ENCODE measurements at regions not wholly inside any gene's neighbourhood (a gene's known extent, or its start where the extent isn't known, plus 50 kb on each side); places are given as distances from the start of the nearest gene placed in this dataset.

DNA sequence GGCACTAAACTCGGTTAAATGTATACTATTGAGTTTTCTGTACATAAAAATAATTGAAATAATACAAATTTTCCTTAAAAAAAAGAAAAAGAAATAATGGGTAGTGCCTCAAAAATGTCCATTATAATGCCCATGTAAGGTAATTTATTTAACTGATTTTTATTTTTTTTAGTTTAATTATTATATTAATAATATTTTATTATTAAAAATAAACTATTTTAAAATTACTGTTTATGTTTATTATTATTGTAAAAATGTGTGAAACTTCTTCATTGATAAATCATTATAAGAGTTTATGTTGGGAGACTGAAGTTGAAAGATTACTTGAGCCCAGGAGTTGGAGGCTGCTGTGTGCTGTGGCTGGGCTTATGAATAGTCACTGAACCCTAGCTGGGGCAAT lies 925.5 kb upstream of the EPHA7 start:
- POLR2A ChIA-PET, result no interaction called here
- CTCF ChIA-PET, result no interaction called here
- no peak for TF ChIP-seq PKNOX1 (IDR thresholded peaks at IDR 0.05)
- no peak for TF ChIP-seq ELF4 (IDR thresholded peaks at IDR 0.05)
- TF ChIP-seq SP1 (IDR thresholded peaks at IDR 0.05), result no peak
- DNase-seq (ENCODE audit: extremely low spot score), result no peak

DNA sequence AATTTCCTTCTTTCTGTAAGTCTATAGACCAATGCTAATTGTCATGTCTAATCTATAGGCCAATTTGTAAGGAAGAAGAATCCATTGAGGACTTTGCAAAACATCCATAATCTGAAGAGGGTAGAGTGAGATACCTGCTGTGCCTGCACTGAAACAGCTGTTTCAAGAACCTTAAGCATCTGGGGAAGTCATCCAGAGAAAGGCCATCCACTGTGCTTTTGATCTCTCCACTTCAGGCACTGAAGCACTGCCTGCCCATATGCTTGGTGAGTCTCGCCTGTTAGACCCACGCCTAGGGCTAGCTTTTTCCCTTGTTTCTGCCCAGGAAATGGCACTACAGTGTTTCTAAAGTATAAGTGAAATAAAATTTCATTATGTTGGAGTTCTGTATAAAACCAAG lies 921.8 kb upstream of the EPHA7 start:
- POLR2A ChIA-PET, result no interaction called here
- CTCF ChIA-PET, result no interaction called here
- no peak for DNase-seq (ENCODE audit: extremely low spot score)
- TF ChIP-seq L3MBTL2 (conservative IDR thresholded peaks at IDR 0.05), result no peak
- no peak for TF ChIP-seq HDGF (IDR thresholded peaks at IDR 0.05; ENCODE audit: borderline replicate concordance)
- no peak for TF ChIP-seq PKNOX1 (IDR thresholded peaks at IDR 0.05)
- TF ChIP-seq TARDBP (IDR thresholded peaks at IDR 0.05), result no peak
- no peak for TF ChIP-seq NFRKB (IDR thresholded peaks at IDR 0.05)
- no peak for TF ChIP-seq ELF4 (IDR thresholded peaks at IDR 0.05)
- TF ChIP-seq BHLHE40 (IDR thresholded peaks at IDR 0.05; ENCODE audit: borderline replicate concordance), result no peak
- no peak for TF ChIP-seq ZNF384 (IDR thresholded peaks at IDR 0.05)
- TF ChIP-seq ARNT (IDR thresholded peaks at IDR 0.05), result no peak
- TF ChIP-seq SUZ12 (IDR thresholded peaks at IDR 0.05), result no peak
- TF ChIP-seq LEF1 (IDR thresholded peaks at IDR 0.05; ENCODE audit: borderline replicate concordance), result no peak
- TF ChIP-seq CTBP1 (IDR thresholded peaks at IDR 0.05; ENCODE audit: borderline replicate concordance), result no peak

GRCh38 chr6:94323853-94324252 lies 904.5 kb upstream of the EPHA7 start:
- DNase-seq (ENCODE audit: extremely low spot score), result no peak

DNA sequence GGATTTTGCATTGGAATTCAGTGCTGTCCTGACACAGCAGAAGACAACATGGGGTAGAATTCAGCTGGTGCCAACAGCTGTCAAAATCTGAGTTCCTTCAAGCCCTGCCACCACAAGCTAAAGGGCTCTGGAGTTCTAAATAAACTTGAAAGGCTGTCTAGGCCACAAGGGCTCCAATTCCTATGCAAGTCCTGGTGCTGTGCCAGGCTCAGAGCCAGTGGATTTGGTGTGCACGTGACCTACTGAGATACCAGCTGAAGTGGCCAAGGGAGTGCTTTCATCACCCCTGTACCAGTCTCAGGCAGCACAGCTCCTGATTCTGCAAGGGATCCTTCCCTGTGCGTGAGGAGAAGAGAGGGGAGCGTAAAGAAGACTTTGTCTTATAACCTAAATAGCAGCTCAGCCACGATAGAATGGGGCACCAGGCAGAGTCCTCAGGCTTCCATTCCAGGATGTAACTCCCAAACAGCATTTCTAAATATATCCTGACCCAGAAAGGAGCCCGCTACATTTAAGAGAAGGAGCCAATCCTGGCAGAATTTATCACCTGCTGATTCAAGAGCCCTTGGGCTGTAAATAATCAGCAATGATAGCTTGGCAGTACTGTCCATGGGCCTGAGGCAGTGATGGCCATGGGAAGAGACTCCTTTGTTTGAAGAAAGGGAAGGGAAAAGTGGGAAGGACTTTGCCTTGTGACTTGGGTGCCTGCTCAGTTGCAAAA lies 881.2 kb upstream of the EPHA7 start:
- POLR2A ChIA-PET, result interaction anchor here (1.0 kb wide), 1 partner anchor 881 kb away, joined by 3 read pairs; the partner anchor contains the start of gene EPHA7
- no peak for DNase-seq (ENCODE audit: extremely low spot score)
- no peak for TF ChIP-seq SP1 (IDR thresholded peaks at IDR 0.05)
- no peak for TF ChIP-seq HDGF (IDR thresholded peaks at IDR 0.05; ENCODE audit: borderline replicate concordance)
- TF ChIP-seq L3MBTL2 (conservative IDR thresholded peaks at IDR 0.05), result no peak
- no peak for TF ChIP-seq PKNOX1 (IDR thresholded peaks at IDR 0.05)
- no peak for TF ChIP-seq NFRKB (IDR thresholded peaks at IDR 0.05)
- TF ChIP-seq ARNT (IDR thresholded peaks at IDR 0.05), result no peak
- CTCF ChIA-PET, result no interaction called here

More at GRCh38 chr6:94323853-94324252, 904.5 kb upstream of the EPHA7 start:
- CTCF ChIA-PET, result no interaction called here
- TF ChIP-seq L3MBTL2 (conservative IDR thresholded peaks at IDR 0.05) (no peak), FOXA1 (IDR thresholded peaks at IDR 0.05) (no peak), FOXK2 (IDR thresholded peaks at IDR 0.05) (no peak), ZNF384 (IDR thresholded peaks at IDR 0.05) (no peak), ARNT (IDR thresholded peaks at IDR 0.05) (no peak), FOXM1 (IDR thresholded peaks at IDR 0.05; ENCODE audit: borderline replicate concordance) (no peak), BHLHE40 (IDR thresholded peaks at IDR 0.05; ENCODE audit: borderline replicate concordance) (no peak), CTBP1 (IDR thresholded peaks at IDR 0.05; ENCODE audit: borderline replicate concordance) (no peak), SP1 (IDR thresholded peaks at IDR 0.05) (no peak), NFRKB (IDR thresholded peaks at IDR 0.05) (no peak), ELF4 (IDR thresholded peaks at IDR 0.05) (no peak), LEF1 (IDR thresholded peaks at IDR 0.05; ENCODE audit: borderline replicate concordance) (no peak), SUZ12 (IDR thresholded peaks at IDR 0.05) (no peak)
- POLR2A ChIA-PET, result no interaction called here

DNA sequence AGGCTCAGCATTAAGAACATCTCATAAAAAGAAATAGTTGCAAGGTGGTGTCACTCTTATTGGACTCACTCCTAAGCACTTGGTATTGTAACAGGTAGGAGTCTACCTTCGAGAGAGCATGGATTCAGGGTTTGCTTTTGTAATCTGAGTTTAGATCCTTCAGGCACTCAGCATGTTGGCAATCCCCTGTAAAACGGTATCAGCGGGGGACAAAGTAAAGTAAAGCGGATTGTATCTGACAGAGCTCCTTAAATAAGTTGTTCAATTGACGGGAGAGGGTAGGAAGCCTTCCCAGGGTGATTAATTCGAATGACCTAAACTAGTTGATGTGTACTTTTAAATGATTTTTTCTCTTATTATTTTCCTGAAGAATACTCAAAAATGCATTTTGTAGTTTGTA lies 869.8 kb upstream of the EPHA7 start:
- TF ChIP-seq SUZ12 (IDR thresholded peaks at IDR 0.05) (no peak), PKNOX1 (IDR thresholded peaks at IDR 0.05) (peak; percentile 91), ELF4 (IDR thresholded peaks at IDR 0.05) (no peak), NFRKB (IDR thresholded peaks at IDR 0.05) (no peak)
- POLR2A ChIA-PET, result no interaction called here
- CTCF ChIA-PET, result no interaction called here
- peak; percentile 28 for DNase-seq (ENCODE audit: extremely low spot score)

DNA sequence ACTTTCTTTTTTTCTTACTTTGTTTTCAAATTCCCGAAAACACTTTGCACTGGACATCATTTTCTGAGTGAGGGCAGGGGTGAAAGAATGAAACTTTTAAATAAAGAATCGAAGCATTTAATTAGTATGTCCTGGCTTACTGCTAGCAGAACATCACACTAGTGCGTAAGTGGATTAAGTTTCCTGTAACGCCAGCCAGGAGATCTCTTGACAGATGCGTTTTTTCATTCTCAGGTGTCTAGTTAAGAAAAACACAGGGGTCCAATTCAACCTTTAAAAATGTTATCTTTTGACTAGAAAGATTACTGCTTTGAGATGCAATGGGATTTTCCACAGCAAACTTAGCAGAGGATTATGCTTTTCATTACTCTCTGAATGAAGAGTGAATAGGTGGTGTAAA lies 858.8 kb upstream of the EPHA7 start:
- TF ChIP-seq SUZ12 (IDR thresholded peaks at IDR 0.05) (no peak), FOXA1 (IDR thresholded peaks at IDR 0.05) (no peak), NFRKB (IDR thresholded peaks at IDR 0.05) (no peak), SP1 (IDR thresholded peaks at IDR 0.05) (no peak), HDGF (IDR thresholded peaks at IDR 0.05; ENCODE audit: borderline replicate concordance) (no peak), LEF1 (IDR thresholded peaks at IDR 0.05; ENCODE audit: borderline replicate concordance) (no peak), TARDBP (IDR thresholded peaks at IDR 0.05) (no peak), ARNT (IDR thresholded peaks at IDR 0.05) (no peak), ELF4 (IDR thresholded peaks at IDR 0.05) (no peak), FOXK2 (IDR thresholded peaks at IDR 0.05) (no peak), BHLHE40 (IDR thresholded peaks at IDR 0.05; ENCODE audit: borderline replicate concordance) (no peak), FOXM1 (IDR thresholded peaks at IDR 0.05; ENCODE audit: borderline replicate concordance) (no peak), L3MBTL2 (conservative IDR thresholded peaks at IDR 0.05) (no peak), ZNF384 (IDR thresholded peaks at IDR 0.05) (no peak), CTBP1 (IDR thresholded peaks at IDR 0.05; ENCODE audit: borderline replicate concordance) (no peak), PKNOX1 (IDR thresholded peaks at IDR 0.05) (no peak)
- CTCF ChIA-PET, result no interaction called here
- no peak for DNase-seq (ENCODE audit: extremely low spot score)
- POLR2A ChIA-PET, result no interaction called here
